ENCODE measurements at regions not wholly inside any gene's neighbourhood (a gene's known extent, or its start where the extent isn't known, plus 50 kb on each side); places are given as distances from the start of the nearest gene placed in this dataset.

- TF ChIP-seq POLR2A (IDR thresholded peaks at IDR 0.05; ENCODE audit: low read depth, low read length) (no peak), CTCF (IDR thresholded peaks at IDR 0.05; ENCODE audit: extremely low read depth in 1 of 2, insufficient read depth in 1 of 2, low read depth in 1 of 2, low read length in 2 of 2) (no peak), EZH2 (IDR thresholded peaks at IDR 0.05; ENCODE audit: borderline replicate concordance, low read depth, low read length, severe bottlenecking) (no peak), JUN (IDR thresholded peaks at IDR 0.05; ENCODE audit: borderline replicate concordance, insufficient read depth, insufficient read length, low read depth) (no peak), POLR2AphosphoS5 (IDR thresholded peaks at IDR 0.05; ENCODE audit: insufficient read depth, low read depth, low read length) (no peak), MYC (IDR thresholded peaks at IDR 0.05; ENCODE audit: low read depth, low read length) (no peak)
Measured at GRCh38 chr4:133593764-133594163, 444.7 kb downstream of the PCDH10 start.
